ENCODE measurements at regions not wholly inside any gene's neighbourhood (a gene's known extent, or its start where the extent isn't known, plus 50 kb on each side); places are given as distances from the start of the nearest gene placed in this dataset.

DNA sequence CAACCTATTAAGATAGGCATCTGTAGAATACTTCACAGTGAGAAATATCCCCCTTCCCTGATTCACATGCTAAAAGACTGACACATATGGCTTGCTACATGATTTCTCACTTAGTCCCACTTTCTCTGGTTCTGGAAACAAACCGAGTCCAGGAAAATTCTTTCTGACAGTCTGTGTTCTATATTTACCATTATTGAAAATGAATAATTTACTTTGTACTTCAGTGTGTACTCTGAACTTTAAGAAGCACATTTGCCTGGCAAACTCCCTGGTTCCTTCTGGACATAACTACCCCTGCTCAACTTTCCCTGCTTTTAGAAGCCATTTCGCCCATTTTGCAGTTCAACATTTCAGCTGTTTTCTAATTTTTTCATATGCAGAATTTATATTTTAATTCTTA is 53.6 kb downstream of the APCS start:
- no peaks in the 10 kb centered on the region for H3K9me3 Mint-ChIP-seq (ENCODE audit: unreplicated experiment)
- H3K27ac Mint-ChIP-seq (ENCODE audit: unreplicated experiment), result no peak overlapping the region
- H3K36me3 Mint-ChIP-seq (ENCODE audit: low read depth, unreplicated experiment), result no peaks in the 10 kb centered on the region
- no peaks in the 10 kb centered on the region for H3K27me3 Mint-ChIP-seq (ENCODE audit: unreplicated experiment)
- DNase-seq (ENCODE audit: low spot score), result no peak
- H3K4me1 Mint-ChIP-seq (ENCODE audit: unreplicated experiment), result peaks cover 1% of the 10 kb centered on the region
- TF ChIP-seq, protein P1, sequence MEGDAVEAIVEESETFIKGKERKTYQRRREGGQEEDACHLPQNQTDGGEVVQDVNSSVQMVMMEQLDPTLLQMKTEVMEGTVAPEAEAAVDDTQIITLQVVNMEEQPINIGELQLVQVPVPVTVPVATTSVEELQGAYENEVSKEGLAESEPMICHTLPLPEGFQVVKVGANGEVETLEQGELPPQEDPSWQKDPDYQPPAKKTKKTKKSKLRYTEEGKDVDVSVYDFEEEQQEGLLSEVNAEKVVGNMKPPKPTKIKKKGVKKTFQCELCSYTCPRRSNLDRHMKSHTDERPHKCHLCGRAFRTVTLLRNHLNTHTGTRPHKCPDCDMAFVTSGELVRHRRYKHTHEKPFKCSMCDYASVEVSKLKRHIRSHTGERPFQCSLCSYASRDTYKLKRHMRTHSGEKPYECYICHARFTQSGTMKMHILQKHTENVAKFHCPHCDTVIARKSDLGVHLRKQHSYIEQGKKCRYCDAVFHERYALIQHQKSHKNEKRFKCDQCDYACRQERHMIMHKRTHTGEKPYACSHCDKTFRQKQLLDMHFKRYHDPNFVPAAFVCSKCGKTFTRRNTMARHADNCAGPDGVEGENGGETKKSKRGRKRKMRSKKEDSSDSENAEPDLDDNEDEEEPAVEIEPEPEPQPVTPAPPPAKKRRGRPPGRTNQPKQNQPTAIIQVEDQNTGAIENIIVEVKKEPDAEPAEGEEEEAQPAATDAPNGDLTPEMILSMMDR (IDR thresholded peaks at IDR 0.05; ENCODE audit: unreplicated experiment), result no peak
- H3K4me3 Mint-ChIP-seq (ENCODE audit: unreplicated experiment), result no peak overlapping the region

DNA sequence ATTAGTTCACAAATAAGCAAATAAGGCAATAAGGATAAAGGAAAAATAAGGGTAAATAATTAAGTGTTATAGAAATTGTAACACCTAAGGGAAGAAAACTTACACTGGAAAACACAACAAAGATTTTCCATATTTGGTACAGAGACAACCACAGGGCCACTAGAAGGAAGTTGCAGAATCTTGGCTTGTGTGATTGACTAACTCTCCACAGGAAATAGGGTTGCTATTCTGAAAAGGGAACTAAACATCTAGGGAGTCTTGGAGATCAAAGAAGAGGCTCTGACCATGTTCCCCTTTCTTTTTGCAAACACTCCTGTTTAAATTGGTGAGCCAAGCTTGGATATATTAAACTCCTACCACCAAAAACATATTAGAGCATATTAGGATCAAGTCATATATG is 59.1 kb downstream of the APCS start:
- peaks cover 5% of the 10 kb centered on the region for H3K4me1 Mint-ChIP-seq (ENCODE audit: unreplicated experiment)
- no peak overlapping the region for H3K4me3 Mint-ChIP-seq (ENCODE audit: unreplicated experiment)
- DNase-seq (ENCODE audit: low spot score), result no peak
- H3K36me3 Mint-ChIP-seq (ENCODE audit: low read depth, unreplicated experiment), result no peaks in the 10 kb centered on the region
- H3K9me3 Mint-ChIP-seq (ENCODE audit: unreplicated experiment), result no peaks in the 10 kb centered on the region
- TF ChIP-seq, protein P1 (IDR thresholded peaks at IDR 0.05; ENCODE audit: unreplicated experiment), result no peak
- no peaks in the 10 kb centered on the region for H3K27me3 Mint-ChIP-seq (ENCODE audit: unreplicated experiment)
- H3K27ac Mint-ChIP-seq (ENCODE audit: unreplicated experiment), result no peak overlapping the region

DNA sequence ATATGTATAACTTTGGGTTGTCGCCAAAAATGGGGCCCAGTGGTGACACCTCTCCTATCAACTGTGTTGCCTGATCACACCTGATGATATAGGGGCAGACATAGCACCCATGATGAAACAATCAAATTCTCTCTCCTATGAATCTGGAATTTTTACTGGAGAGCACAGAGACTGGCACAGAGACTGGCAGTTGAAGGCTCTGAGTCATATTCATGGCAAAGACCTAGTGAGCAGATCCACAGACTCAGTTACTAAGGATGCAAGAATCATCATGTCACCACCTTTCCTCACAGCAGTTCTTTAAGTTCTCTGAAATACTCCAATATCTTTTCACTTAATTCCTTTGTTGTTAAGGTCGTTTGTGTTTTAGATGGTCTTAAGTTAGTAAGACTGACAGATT is 60.0 kb downstream of the APCS start:
- peaks cover 5% of the 10 kb centered on the region for H3K4me1 Mint-ChIP-seq (ENCODE audit: unreplicated experiment)
- TF ChIP-seq, protein P1 (IDR thresholded peaks at IDR 0.05; ENCODE audit: unreplicated experiment), result no peak
- H3K27ac Mint-ChIP-seq (ENCODE audit: unreplicated experiment), result no peak overlapping the region
- no peaks in the 10 kb centered on the region for H3K9me3 Mint-ChIP-seq (ENCODE audit: unreplicated experiment)
- H3K36me3 Mint-ChIP-seq (ENCODE audit: low read depth, unreplicated experiment), result no peaks in the 10 kb centered on the region
- DNase-seq (ENCODE audit: low spot score), result no peak
- H3K4me3 Mint-ChIP-seq (ENCODE audit: unreplicated experiment), result no peak overlapping the region
- no peaks in the 10 kb centered on the region for H3K27me3 Mint-ChIP-seq (ENCODE audit: unreplicated experiment)

DNA sequence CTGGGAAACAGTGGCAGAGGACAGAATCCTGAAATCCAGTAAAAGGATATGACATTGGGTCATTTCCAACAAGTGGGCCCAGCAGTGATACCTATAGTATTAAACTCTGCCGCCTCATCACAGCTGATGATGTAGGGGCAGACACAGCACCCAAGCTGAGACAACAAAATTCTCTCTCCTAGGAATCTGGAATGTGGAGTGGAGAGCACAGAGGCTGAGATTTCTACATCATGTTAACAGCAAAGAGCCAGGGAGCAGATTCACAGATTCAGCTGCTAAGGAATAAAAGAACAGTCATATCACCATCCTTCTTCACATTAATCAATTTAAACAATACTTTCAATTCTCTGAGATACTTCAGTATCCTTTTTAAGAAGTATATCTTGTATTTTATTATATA is 61.9 kb downstream of the CRP start:
- H3K27me3 Mint-ChIP-seq (ENCODE audit: unreplicated experiment), result no peaks in the 10 kb centered on the region
- no peak for DNase-seq (ENCODE audit: low spot score)
- H3K36me3 Mint-ChIP-seq (ENCODE audit: low read depth, unreplicated experiment), result no peaks in the 10 kb centered on the region
- no peaks in the 10 kb centered on the region for H3K4me1 Mint-ChIP-seq (ENCODE audit: unreplicated experiment)
- H3K27ac Mint-ChIP-seq (ENCODE audit: unreplicated experiment), result no peak overlapping the region
- TF ChIP-seq, protein P1 (IDR thresholded peaks at IDR 0.05; ENCODE audit: unreplicated experiment), result no peak
- H3K4me3 Mint-ChIP-seq (ENCODE audit: unreplicated experiment), result no peak overlapping the region
- no peaks in the 10 kb centered on the region for H3K9me3 Mint-ChIP-seq (ENCODE audit: unreplicated experiment)

DNA sequence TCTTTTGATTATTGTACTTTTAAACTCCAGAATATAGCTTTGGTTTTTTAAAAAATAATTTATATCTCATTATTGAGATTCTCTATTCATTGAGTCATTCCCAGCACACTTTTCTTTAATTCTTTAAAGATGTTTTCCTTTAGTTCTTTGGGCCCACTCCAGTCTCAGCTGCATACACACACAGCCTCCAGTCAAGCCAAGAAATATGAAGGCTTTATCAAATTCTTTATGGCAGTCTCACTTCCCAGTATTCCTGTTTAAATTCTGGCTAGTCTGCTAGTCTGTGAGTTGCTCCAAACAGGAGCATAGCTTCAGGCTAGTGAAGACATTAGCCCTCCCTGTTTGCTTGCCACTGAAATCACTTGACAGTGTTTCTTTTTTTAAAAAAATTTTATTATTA is 61.2 kb downstream of the CRP start:
- H3K27ac Mint-ChIP-seq (ENCODE audit: unreplicated experiment), result no peak overlapping the region
- no peaks in the 10 kb centered on the region for H3K9me3 Mint-ChIP-seq (ENCODE audit: unreplicated experiment)
- H3K36me3 Mint-ChIP-seq (ENCODE audit: low read depth, unreplicated experiment), result no peaks in the 10 kb centered on the region
- H3K27me3 Mint-ChIP-seq (ENCODE audit: unreplicated experiment), result no peaks in the 10 kb centered on the region
- TF ChIP-seq, protein P1 (IDR thresholded peaks at IDR 0.05; ENCODE audit: unreplicated experiment), result no peak
- H3K4me1 Mint-ChIP-seq (ENCODE audit: unreplicated experiment), result no peaks in the 10 kb centered on the region
- no peak overlapping the region for H3K4me3 Mint-ChIP-seq (ENCODE audit: unreplicated experiment)
- DNase-seq (ENCODE audit: low spot score), result no peak
